IPS-18c (cell line): ENCODE measurements at regions not wholly inside any gene's neighbourhood (a gene's known extent, or its start where the extent isn't known, plus 50 kb on each side); places are given as distances from the start of the nearest gene placed in this dataset.
"Not testable (repeated sequence)": the region's sequence is repeated elsewhere in the genome, so short reads cannot be mapped to it uniquely, and the experiment has no call there.

Source experiments
- H3K4me3 ChIP-seq: 2 replicates; pipeline ENCODE4 v1.7.0; 2013; ENCODE audit warnings: low read depth, mild to moderate bottlenecking, low read length, moderate library complexity; ENCODE audit not compliant: insufficient read depth
- H3K9me3 ChIP-seq: one replicate; pipeline ENCODE4 v1.6.1; 2013; ENCODE audit warnings: mild to moderate bottlenecking, low read length, moderate library complexity; ENCODE audit not compliant: control insufficient read depth, insufficient read depth

GRCh38 chr2:121147766-121148165 is 137.2 kb downstream of the TFCP2L1 start:
- H3K4me3 ChIP-seq = no peak overlapping the region
- H3K9me3 ChIP-seq = no peaks in the 10 kb centered on the region

GRCh38 chr2:121148481-121148880 is 136.5 kb downstream of the TFCP2L1 start:
- H3K4me3 ChIP-seq = no peak overlapping the region

GRCh38 chr2:121149384-121149783 is 135.6 kb downstream of the TFCP2L1 start:
- H3K4me3 ChIP-seq = no peak overlapping the region
- H3K9me3 ChIP-seq = no peaks in the 10 kb centered on the region

More at GRCh38 chr2:121148481-121148880, 136.5 kb downstream of the TFCP2L1 start:
- H3K9me3 ChIP-seq = no peaks in the 10 kb centered on the region

DNA sequence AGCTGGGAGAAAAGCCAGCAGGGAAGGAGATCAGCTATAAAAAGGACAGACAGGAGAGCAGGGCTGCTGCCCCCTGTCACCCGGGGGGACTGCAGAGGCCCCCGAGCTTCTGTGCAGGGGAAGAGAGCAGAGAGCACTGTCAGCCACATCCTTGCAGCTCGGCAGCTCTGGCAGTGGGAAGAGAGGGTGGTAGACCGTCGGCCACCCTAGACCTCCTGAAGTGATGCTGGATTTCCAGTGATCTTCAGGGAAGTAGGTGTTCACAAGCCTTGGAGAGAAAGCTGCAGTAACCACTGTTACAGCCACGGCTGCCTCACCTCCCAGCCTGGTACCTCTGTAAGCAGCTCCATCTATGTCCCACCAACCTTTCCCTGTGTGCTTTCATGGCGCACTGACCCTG is 134.9 kb downstream of the TFCP2L1 start:
- Histone ChIP-seq H3K4me3 (no peak overlapping the region), H3K9me3 (no peaks in the 10 kb centered on the region)

GRCh38 chr2:121150713-121151112 is 134.3 kb downstream of the TFCP2L1 start:
- no peak overlapping the region for H3K4me3 ChIP-seq
- no peaks in the 10 kb centered on the region for H3K9me3 ChIP-seq

DNA sequence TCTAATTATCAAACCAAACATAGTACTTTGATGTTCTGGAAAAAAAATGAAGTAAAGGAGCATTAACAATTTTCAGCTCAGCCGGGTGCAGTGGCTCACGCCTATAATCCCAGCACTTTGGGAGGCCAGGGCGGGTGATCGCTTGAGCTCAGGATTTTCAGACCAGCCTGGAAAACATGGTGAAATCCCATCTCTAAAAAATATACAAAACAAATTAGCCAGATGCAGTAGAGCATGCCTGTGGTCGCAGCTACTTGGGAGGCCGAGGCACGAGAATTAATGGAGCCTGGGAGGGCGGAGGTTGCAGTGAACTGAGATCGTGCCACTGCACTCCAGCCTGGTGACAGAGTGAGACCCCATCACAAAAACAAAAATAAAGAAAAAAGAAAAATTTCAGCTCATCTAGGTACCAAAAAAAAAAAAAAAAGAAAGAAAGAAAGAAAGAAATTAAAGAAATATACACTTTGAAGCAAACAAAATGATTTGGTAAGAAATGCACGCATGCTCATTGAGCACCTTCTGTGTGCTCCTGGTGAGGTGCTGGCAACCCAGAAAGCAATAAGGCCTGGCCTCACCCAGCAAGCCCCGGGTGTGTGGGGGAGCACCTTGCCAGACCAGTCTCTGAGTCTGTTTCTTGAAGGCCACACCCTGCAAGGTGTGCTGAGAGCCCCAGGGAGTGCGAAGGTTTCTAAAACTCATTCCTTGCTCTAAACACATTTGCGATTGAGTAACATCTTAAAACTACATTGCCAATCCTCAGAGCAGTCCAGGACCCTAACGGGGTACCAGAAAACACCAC is 133.5 kb downstream of the TFCP2L1 start:
- no peaks in the 10 kb centered on the region for H3K9me3 ChIP-seq
- H3K4me3 ChIP-seq = no peak overlapping the region

GRCh38 chr2:121152861-121153260 is 132.1 kb downstream of the TFCP2L1 start:
- Histone ChIP-seq H3K9me3 (no peaks in the 10 kb centered on the region), H3K4me3 (no peak overlapping the region)

DNA sequence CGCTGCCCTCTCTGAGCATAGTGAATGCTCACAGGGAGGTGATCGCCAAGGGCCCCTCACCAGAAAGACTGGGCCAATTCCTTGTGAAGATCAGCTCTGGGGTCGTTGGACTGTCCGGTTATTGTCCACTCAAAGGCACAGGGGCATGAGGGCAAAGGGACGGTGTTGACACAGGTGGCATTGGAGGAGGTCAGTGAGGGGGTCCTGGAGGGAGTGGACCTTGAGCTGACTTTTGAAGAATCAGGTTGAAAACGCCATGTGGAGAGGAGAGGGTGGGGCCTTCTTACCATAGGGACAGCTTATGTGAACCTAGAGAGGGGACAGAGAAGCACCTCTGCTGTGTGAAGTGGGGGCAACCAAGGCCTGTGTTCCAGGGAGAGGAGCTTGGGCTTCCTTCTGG is 131.5 kb downstream of the TFCP2L1 start:
- H3K4me3 ChIP-seq = no peak overlapping the region
- H3K9me3 ChIP-seq = no peaks in the 10 kb centered on the region

GRCh38 chr2:121155502-121156056 is 129.4 kb downstream of the TFCP2L1 start:
- H3K4me3 ChIP-seq = no peak overlapping the region

GRCh38 chr2:121157481-121157880 is 127.5 kb downstream of the TFCP2L1 start:
- H3K4me3 ChIP-seq, H3K9me3 ChIP-seq: not testable (repeated sequence)

More at GRCh38 chr2:121155502-121156056, 129.4 kb downstream of the TFCP2L1 start:
- no peaks in the 10 kb centered on the region for H3K9me3 ChIP-seq

DNA sequence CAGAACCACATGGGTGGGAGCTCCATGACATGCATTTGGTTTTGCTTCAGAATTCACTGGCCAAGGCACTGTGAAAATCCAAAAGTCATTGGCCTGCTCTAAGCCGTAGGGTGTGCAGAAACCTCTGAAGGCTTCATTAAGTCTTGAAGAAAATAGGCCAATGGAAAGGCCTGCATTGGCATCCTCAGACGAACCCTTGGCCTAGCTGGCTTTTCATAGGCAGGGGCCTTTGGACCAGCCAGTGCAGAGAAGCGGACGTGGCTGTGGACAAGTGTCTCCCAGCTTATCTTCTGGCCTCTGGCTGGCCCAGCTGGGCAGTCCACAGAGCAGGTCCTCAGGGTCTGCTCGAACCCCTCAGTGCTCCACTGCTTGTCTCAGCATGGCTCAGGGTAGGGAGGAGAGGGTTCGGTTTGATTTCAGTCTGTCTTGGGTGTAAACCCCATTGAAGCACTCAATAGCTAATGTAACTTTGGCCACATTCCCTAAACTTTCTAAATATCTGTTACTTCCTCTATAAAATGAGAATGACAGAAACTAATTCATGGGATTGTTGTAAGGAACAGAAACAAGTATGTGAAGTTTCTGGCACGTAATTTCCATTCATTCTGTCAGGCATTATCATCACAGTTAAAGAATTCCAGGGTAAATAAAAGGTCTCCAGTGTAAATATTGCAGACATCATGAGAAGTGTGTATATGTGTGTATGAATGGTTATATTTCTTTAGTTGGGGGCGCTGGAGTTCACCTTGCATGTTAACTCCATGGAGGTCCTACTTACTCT is 125.5 kb downstream of the TFCP2L1 start:
- Histone ChIP-seq H3K9me3 (no peaks in the 10 kb centered on the region), H3K4me3 (no peak overlapping the region)

DNA sequence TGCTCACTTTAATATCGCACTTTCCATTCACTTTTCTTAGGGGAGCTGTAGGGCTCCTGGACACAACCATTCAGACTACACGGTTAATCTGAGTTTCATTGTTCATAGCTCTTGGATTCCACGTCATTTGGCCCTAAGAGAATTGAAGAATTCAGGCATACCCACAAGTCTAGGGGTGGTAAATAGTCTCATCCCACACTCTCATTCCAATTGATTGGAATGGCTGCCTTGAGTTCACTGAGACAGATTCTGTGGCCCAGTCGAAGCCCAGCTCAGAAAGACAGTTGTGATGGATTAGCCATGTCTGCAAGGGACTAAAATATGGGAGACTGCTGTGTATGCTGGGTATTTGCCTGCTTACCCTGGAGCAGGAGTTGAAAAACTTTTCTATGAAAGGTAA is 124.6 kb downstream of the TFCP2L1 start:
- H3K4me3 ChIP-seq = no peak overlapping the region
- no peaks in the 10 kb centered on the region for H3K9me3 ChIP-seq

DNA sequence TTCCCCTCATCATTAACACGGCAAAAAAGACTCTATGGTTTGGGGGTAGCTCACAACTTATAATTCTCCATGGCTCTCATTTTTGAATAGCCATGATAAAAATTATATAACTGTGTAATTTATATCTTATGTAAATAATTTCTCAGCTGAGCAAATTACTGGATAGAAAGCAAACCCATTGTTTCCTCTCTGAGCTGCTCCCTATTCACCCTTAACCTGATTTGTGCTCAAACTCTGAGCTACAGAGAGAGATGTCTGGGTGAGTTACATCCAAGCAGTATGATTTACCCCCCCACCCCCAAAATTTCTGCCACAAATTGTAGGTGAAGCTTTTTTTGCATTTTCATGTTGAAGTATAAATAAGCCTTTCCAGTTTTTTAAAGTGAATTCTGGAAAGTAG is 123.7 kb downstream of the TFCP2L1 start:
- no peaks in the 10 kb centered on the region for H3K9me3 ChIP-seq
- no peak overlapping the region for H3K4me3 ChIP-seq

DNA sequence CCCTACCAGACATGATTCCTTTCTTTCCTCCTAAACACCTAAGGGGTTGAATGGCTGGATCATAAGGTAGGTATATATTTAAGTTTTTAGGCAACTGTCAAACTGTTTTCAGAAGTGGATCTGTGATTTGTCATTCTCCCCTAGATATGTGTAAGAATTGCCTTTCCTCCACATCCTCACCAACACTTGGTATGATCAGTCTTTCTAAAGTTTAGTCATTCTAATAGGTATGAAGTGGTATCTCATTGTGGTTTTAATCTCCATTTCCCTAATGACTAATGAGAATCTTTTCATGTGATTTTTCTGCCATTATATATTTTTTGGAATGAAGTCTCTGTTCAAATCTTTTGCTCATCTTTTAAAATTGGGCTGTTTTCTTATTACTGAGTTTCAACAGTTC is 122.1 kb downstream of the TFCP2L1 start:
- Histone ChIP-seq H3K9me3 (no peaks in the 10 kb centered on the region), H3K4me3 (no peak overlapping the region)

DNA sequence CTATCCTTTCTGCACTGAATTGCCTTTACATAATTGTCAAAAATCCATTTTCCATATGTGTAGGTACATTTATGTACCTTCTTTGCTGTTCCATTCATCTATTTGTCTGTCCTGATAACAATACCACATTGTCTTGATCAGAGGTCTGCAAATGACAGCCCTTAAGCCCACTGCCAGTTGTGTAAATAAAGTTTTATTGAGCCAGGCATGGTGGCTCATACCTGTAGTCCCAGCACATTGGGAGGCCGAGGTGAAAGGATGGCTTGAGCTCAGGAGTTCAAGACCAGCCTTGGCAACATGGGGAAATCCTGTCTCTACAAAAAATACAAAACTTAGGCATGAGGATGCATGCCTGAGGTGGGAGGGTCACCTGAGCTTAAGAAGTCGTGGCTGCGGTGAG is 121.0 kb downstream of the TFCP2L1 start:
- no peak overlapping the region for H3K4me3 ChIP-seq
- H3K9me3 ChIP-seq = no peaks in the 10 kb centered on the region

DNA sequence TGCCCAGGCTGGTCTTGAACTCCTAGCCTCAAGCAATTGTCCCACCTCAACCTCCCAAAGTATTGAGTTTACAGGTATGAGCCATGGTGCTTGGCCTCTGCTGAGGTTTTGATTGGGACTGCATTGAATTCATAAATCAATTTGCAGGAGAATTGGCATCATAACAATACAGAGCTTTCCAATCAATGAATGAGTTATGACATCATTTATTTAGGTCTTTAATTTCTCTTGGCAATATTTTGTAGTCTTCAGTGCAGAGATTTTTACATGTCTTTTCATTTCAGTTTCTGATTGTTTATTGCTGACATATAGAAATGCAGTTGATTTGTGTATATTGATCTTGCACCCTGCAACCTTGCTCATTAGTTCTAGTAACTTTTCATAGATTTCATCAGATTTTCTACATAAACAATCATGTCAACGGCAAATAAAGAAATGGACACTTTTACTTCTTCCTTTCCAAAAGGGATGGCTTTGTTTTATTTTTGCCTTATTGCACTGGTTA is 119.9 kb downstream of the TFCP2L1 start:
- Histone ChIP-seq H3K9me3 (no peaks in the 10 kb centered on the region), H3K4me3 (no peak overlapping the region)
